MM.1S (cell line): ENCODE measurements at regions not wholly inside any gene's neighbourhood (a gene's known extent, or its start where the extent isn't known, plus 50 kb on each side); places are given as distances from the start of the nearest gene placed in this dataset.

Experiments
- CTCF ChIP-seq: fragments of 300-600 bp; sonication (generic); IDR thresholded peaks from 2 replicates; pipeline ENCODE4 v1.5.1; 2016; ENCODE audit warnings: antibody characterized with exemption, low read length, mixed read lengths
- EZH2 ChIP-seq: fragments of 300-600 bp; sonication (generic); optimal IDR thresholded peaks from 2 replicates; pipeline ENCODE3; 2017; ENCODE audit warnings: low read depth, mild to moderate bottlenecking, antibody characterized with exemption, low read length, mixed read lengths
- EZH2phosphoT487 ChIP-seq: fragments of 300-600 bp; sonication (generic); IDR thresholded peaks from 2 replicates; pipeline ENCODE4 v1.6.1; 2018; ENCODE audit warnings: antibody characterized with exemption, low read length

- TF ChIP-seq CTCF (no peak), EZH2phosphoT487 (no peak), EZH2 (no peak)
Measured at GRCh38 chr10:124184208-124184830, 90.9 kb upstream of the CHST15 start.
